ENCODE measurements at regions not wholly inside any gene's neighbourhood (a gene's known extent, or its start where the extent isn't known, plus 50 kb on each side); places are given as distances from the start of the nearest gene placed in this dataset.

- H3K4me3 ChIP-seq (ENCODE audit: low read length) = no peak overlapping the region
- no peak for DNase-seq (ENCODE audit: low read depth, low spot score)
- no peak overlapping the region for H3K27ac ChIP-seq (ENCODE audit: low read length)
- H3K36me3 ChIP-seq (ENCODE audit: control insufficient read depth, insufficient read depth, low read length) = no peaks in the 10 kb centered on the region
- no peaks in the 10 kb centered on the region for H3K9me3 ChIP-seq (ENCODE audit: control insufficient read depth, insufficient read depth, low read length)
- no peaks in the 10 kb centered on the region for H3K27me3 ChIP-seq (ENCODE audit: control insufficient read depth, insufficient read depth, low read length)
- H3K4me1 ChIP-seq (ENCODE audit: control insufficient read depth, insufficient read depth, low read length) = no peaks in the 10 kb centered on the region
- no CpG with 5 or more reads among the region's 2 CpGs for WGBS (ENCODE audit: insufficient coverage, insufficient read length)
These were observed 625.8 kb upstream of the BCHE start for GRCh38 chr3:166462891-166463470.

DNA sequence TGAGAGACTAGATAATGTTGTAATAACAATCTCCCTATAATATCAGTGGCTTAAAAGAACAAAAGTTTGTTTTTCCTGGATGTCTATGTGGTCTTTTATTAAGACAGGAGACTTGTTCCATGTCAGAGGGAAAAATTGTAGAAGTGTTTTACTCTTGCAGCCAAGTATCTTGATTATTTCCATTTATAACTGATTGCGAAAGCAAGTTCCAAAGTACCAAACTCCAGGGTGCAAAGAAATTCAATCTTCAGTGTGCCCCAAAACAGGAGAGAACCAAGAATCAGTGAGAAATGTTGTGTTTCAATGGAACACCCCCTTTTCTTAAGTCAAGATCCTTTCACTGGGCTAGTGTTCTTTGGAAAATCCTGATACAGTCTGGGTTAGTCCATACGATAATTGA lies 624.4 kb upstream of the BCHE start:
- Histone ChIP-seq H3K27ac (ENCODE audit: low read length) (no peak overlapping the region), H3K27me3 (ENCODE audit: control insufficient read depth, insufficient read depth, low read length) (no peaks in the 10 kb centered on the region), H3K4me1 (ENCODE audit: control insufficient read depth, insufficient read depth, low read length) (no peaks in the 10 kb centered on the region)

GRCh38 chr3:166457382-166457781 lies 620.2 kb upstream of the BCHE start:
- Histone ChIP-seq H3K4me1 (ENCODE audit: control insufficient read depth, insufficient read depth, low read length) (no peaks in the 10 kb centered on the region), H3K4me3 (ENCODE audit: low read length) (no peak overlapping the region), H3K27ac (ENCODE audit: low read length) (no peak overlapping the region), H3K36me3 (ENCODE audit: control insufficient read depth, insufficient read depth, low read length) (no peaks in the 10 kb centered on the region), H3K27me3 (ENCODE audit: control insufficient read depth, insufficient read depth, low read length) (no peaks in the 10 kb centered on the region), H3K9me3 (ENCODE audit: control insufficient read depth, insufficient read depth, low read length) (no peaks in the 10 kb centered on the region)
- no peak for DNase-seq (ENCODE audit: low read depth, low spot score)
- no CpG with 5 or more reads among the region's 3 CpGs for WGBS (ENCODE audit: insufficient coverage, insufficient read length)

More for the DNA sequence above, 624.4 kb upstream of the BCHE start:
- Histone ChIP-seq H3K4me3 (ENCODE audit: low read length) (no peak overlapping the region), H3K36me3 (ENCODE audit: control insufficient read depth, insufficient read depth, low read length) (no peaks in the 10 kb centered on the region), H3K9me3 (ENCODE audit: control insufficient read depth, insufficient read depth, low read length) (no peaks in the 10 kb centered on the region)
- no CpG with 5 or more reads among the region's 2 CpGs for WGBS (ENCODE audit: insufficient coverage, insufficient read length)
- no peak for DNase-seq (ENCODE audit: low read depth, low spot score)

GRCh38 chr3:166456286-166456685 lies 619.1 kb upstream of the BCHE start:
- WGBS (ENCODE audit: insufficient coverage, insufficient read length) = 100% methylated on average over 2 of the region's 3 CpGs
- DNase-seq (ENCODE audit: low read depth, low spot score) = no peak
- H3K36me3 ChIP-seq (ENCODE audit: control insufficient read depth, insufficient read depth, low read length) = no peaks in the 10 kb centered on the region
- no peaks in the 10 kb centered on the region for H3K4me1 ChIP-seq (ENCODE audit: control insufficient read depth, insufficient read depth, low read length)
- no peaks in the 10 kb centered on the region for H3K9me3 ChIP-seq (ENCODE audit: control insufficient read depth, insufficient read depth, low read length)
- H3K27me3 ChIP-seq (ENCODE audit: control insufficient read depth, insufficient read depth, low read length) = no peaks in the 10 kb centered on the region
- no peak overlapping the region for H3K4me3 ChIP-seq (ENCODE audit: low read length)
- H3K27ac ChIP-seq (ENCODE audit: low read length) = no peak overlapping the region

DNA sequence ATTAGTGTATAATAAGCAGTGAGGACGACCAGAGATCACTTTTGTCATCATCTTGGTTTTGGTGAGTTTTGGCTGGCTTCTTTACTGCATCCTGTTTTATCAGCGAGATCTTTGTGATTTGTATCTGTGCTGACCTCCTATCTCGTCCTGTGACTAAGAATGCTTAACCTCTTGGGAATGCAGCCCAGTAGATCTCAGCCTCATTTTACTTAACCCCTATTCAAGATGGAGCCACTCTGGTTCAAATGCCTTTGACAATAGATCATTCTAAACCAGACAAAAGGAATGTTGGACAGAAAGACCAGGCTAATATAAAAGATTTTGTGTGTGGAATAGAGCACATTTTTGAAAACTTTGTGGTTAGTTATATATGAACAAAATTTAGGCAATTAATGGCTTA lies 618.5 kb upstream of the BCHE start:
- no peak overlapping the region for H3K4me3 ChIP-seq (ENCODE audit: low read length)
- no CpG with 5 or more reads among the region's 3 CpGs for WGBS (ENCODE audit: insufficient coverage, insufficient read length)
- no peak for DNase-seq (ENCODE audit: low read depth, low spot score)
- no peaks in the 10 kb centered on the region for H3K27me3 ChIP-seq (ENCODE audit: control insufficient read depth, insufficient read depth, low read length)
- no peaks in the 10 kb centered on the region for H3K36me3 ChIP-seq (ENCODE audit: control insufficient read depth, insufficient read depth, low read length)
- no peak overlapping the region for H3K27ac ChIP-seq (ENCODE audit: low read length)
- no peaks in the 10 kb centered on the region for H3K9me3 ChIP-seq (ENCODE audit: control insufficient read depth, insufficient read depth, low read length)
- H3K4me1 ChIP-seq (ENCODE audit: control insufficient read depth, insufficient read depth, low read length) = no peaks in the 10 kb centered on the region

- H3K36me3 ChIP-seq (ENCODE audit: control insufficient read depth, insufficient read depth, low read length) = no peaks in the 10 kb centered on the region
- no CpG with 5 or more reads among the region's 1 CpG for WGBS (ENCODE audit: insufficient coverage, insufficient read length)
- no peaks in the 10 kb centered on the region for H3K27me3 ChIP-seq (ENCODE audit: control insufficient read depth, insufficient read depth, low read length)
- no peak overlapping the region for H3K27ac ChIP-seq (ENCODE audit: low read length)
- H3K9me3 ChIP-seq (ENCODE audit: control insufficient read depth, insufficient read depth, low read length) = no peaks in the 10 kb centered on the region
- H3K4me1 ChIP-seq (ENCODE audit: control insufficient read depth, insufficient read depth, low read length) = no peaks in the 10 kb centered on the region
- DNase-seq (ENCODE audit: low read depth, low spot score) = no peak
- no peak overlapping the region for H3K4me3 ChIP-seq (ENCODE audit: low read length)
These were observed 616.3 kb upstream of the BCHE start for GRCh38 chr3:166453478-166453877.

- Histone ChIP-seq H3K27ac (ENCODE audit: low read length) (no peak overlapping the region), H3K36me3 (ENCODE audit: control insufficient read depth, insufficient read depth, low read length) (no peaks in the 10 kb centered on the region), H3K27me3 (ENCODE audit: control insufficient read depth, insufficient read depth, low read length) (no peaks in the 10 kb centered on the region), H3K9me3 (ENCODE audit: control insufficient read depth, insufficient read depth, low read length) (no peaks in the 10 kb centered on the region), H3K4me3 (ENCODE audit: low read length) (no peak overlapping the region), H3K4me1 (ENCODE audit: control insufficient read depth, insufficient read depth, low read length) (no peaks in the 10 kb centered on the region)
- WGBS (ENCODE audit: insufficient coverage, insufficient read length) = no CpG with 5 or more reads among the region's 1 CpG
- DNase-seq (ENCODE audit: low read depth, low spot score) = no peak
These were observed 614.8 kb upstream of the BCHE start for GRCh38 chr3:166451997-166452396.

DNA sequence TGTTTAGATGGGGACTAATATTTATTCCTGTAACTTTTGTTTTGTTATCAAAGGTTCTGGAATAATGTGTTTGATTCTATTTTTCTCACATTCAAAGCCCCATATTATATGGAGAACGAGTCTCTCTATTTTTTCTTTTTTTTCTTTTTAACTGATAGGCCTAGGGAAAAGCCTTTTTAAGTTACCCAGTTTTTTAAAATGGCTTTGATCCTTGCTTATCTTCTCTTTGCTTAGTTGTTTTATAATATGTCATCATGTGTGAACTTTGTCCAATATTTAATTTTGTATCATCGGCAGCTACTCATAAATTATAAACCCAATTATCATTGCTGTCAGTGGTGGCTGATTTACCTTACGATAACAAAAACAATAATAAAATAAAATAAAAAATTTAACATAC lies 610.3 kb upstream of the BCHE start:
- no CpG with 5 or more reads among the region's 3 CpGs for WGBS (ENCODE audit: insufficient coverage, insufficient read length)

GRCh38 chr3:166446986-166447385 lies 609.8 kb upstream of the BCHE start:
- no CpG with 5 or more reads among the region's 3 CpGs for WGBS (ENCODE audit: insufficient coverage, insufficient read length)
- H3K27ac ChIP-seq (ENCODE audit: low read length) = no peak overlapping the region

More for the DNA sequence above, 610.3 kb upstream of the BCHE start:
- Histone ChIP-seq H3K4me1 (ENCODE audit: control insufficient read depth, insufficient read depth, low read length) (no peaks in the 10 kb centered on the region), H3K27ac (ENCODE audit: low read length) (no peak overlapping the region), H3K4me3 (ENCODE audit: low read length) (no peak overlapping the region), H3K9me3 (ENCODE audit: control insufficient read depth, insufficient read depth, low read length) (no peaks in the 10 kb centered on the region), H3K27me3 (ENCODE audit: control insufficient read depth, insufficient read depth, low read length) (no peaks in the 10 kb centered on the region), H3K36me3 (ENCODE audit: control insufficient read depth, insufficient read depth, low read length) (no peaks in the 10 kb centered on the region)
- DNase-seq (ENCODE audit: low read depth, low spot score) = no peak

GRCh38 chr3:166446291-166446690 lies 609.1 kb upstream of the BCHE start:
- Histone ChIP-seq H3K9me3 (ENCODE audit: control insufficient read depth, insufficient read depth, low read length) (no peaks in the 10 kb centered on the region), H3K4me3 (ENCODE audit: low read length) (no peak overlapping the region), H3K4me1 (ENCODE audit: control insufficient read depth, insufficient read depth, low read length) (no peaks in the 10 kb centered on the region), H3K27me3 (ENCODE audit: control insufficient read depth, insufficient read depth, low read length) (no peaks in the 10 kb centered on the region), H3K27ac (ENCODE audit: low read length) (no peak overlapping the region), H3K36me3 (ENCODE audit: control insufficient read depth, insufficient read depth, low read length) (no peaks in the 10 kb centered on the region)
- DNase-seq (ENCODE audit: low read depth, low spot score) = no peak

More at GRCh38 chr3:166446986-166447385, 609.8 kb upstream of the BCHE start:
- H3K36me3 ChIP-seq (ENCODE audit: control insufficient read depth, insufficient read depth, low read length) = no peaks in the 10 kb centered on the region
- no peaks in the 10 kb centered on the region for H3K9me3 ChIP-seq (ENCODE audit: control insufficient read depth, insufficient read depth, low read length)
- no peaks in the 10 kb centered on the region for H3K27me3 ChIP-seq (ENCODE audit: control insufficient read depth, insufficient read depth, low read length)
- H3K4me1 ChIP-seq (ENCODE audit: control insufficient read depth, insufficient read depth, low read length) = no peaks in the 10 kb centered on the region
- no peak for DNase-seq (ENCODE audit: low read depth, low spot score)
- no peak overlapping the region for H3K4me3 ChIP-seq (ENCODE audit: low read length)

DNA sequence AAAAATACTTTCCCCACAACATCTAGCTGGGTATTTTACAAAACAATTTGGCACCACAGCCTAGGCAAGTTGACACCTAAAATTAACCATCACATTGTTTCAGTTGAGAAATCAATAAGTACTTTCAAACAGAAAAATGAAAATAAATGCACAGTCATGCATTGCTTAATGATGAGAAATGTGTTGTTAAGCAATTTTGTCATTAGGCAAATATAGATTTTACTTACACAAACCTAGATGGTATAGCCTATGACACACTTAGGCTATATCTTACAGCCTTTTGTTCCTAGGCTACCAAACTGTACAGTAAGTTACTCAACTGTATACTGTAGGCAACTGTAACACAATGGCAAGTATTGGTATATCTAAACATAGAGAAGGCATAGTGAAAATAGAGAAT lies 608.6 kb upstream of the BCHE start:
- Histone ChIP-seq H3K4me1 (ENCODE audit: control insufficient read depth, insufficient read depth, low read length) (no peaks in the 10 kb centered on the region), H3K27ac (ENCODE audit: low read length) (no peak overlapping the region), H3K36me3 (ENCODE audit: control insufficient read depth, insufficient read depth, low read length) (no peaks in the 10 kb centered on the region), H3K9me3 (ENCODE audit: control insufficient read depth, insufficient read depth, low read length) (no peaks in the 10 kb centered on the region), H3K4me3 (ENCODE audit: low read length) (no peak overlapping the region), H3K27me3 (ENCODE audit: control insufficient read depth, insufficient read depth, low read length) (no peaks in the 10 kb centered on the region)
- no peak for DNase-seq (ENCODE audit: low read depth, low spot score)

Data from iPS DF 6.9 (cell line).